ENCODE measurements at regions not wholly inside any gene's neighbourhood (a gene's known extent, or its start where the extent isn't known, plus 50 kb on each side); places are given as distances from the start of the nearest gene placed in this dataset.
"Not testable (repeated sequence)": the region's sequence is repeated elsewhere in the genome, so short reads cannot be mapped to it uniquely, and the experiment has no call there.

- no peak overlapping the region for H3K4me3 ChIP-seq (ENCODE audit: low read depth, low read length)
- DNase-seq (ENCODE audit: low read depth) = no peak
- TF ChIP-seq, protein P1, sequence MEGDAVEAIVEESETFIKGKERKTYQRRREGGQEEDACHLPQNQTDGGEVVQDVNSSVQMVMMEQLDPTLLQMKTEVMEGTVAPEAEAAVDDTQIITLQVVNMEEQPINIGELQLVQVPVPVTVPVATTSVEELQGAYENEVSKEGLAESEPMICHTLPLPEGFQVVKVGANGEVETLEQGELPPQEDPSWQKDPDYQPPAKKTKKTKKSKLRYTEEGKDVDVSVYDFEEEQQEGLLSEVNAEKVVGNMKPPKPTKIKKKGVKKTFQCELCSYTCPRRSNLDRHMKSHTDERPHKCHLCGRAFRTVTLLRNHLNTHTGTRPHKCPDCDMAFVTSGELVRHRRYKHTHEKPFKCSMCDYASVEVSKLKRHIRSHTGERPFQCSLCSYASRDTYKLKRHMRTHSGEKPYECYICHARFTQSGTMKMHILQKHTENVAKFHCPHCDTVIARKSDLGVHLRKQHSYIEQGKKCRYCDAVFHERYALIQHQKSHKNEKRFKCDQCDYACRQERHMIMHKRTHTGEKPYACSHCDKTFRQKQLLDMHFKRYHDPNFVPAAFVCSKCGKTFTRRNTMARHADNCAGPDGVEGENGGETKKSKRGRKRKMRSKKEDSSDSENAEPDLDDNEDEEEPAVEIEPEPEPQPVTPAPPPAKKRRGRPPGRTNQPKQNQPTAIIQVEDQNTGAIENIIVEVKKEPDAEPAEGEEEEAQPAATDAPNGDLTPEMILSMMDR (conservative IDR thresholded peaks at IDR 0.05; ENCODE audit: low read depth, low read length) = no peak
Observed at GRCh38 chr4:147104768-147105167, 159.1 kb upstream of the TTC29 start.

DNA sequence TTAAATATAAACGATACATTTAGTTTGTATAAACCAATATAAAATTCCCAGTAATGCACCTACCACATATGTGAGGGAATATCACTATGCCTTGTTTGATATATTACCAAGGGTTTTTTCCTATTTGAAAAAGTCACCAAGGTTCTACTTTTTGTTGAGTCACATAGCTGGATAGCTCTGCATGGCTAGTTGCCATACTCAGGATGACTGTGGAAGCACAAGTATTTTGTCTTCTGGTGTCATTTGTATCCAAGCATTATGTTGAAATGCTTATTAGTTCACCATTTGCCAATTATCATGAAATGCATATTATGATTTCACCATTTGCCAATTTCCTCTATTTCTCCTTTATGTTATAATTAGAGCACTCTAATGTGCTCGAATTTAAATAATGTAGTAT is 162.7 kb upstream of the TTC29 start:
- DNase-seq (ENCODE audit: low read depth) = peak; percentile 41
- TF ChIP-seq, protein P1 (conservative IDR thresholded peaks at IDR 0.05; ENCODE audit: low read depth, low read length) = no peak
- no peak overlapping the region for H3K4me3 ChIP-seq (ENCODE audit: low read depth, low read length)

- H3K4me3 ChIP-seq (ENCODE audit: low read depth, low read length) = no peak overlapping the region
- TF ChIP-seq, protein P1 (conservative IDR thresholded peaks at IDR 0.05; ENCODE audit: low read depth, low read length) = no peak
- DNase-seq (ENCODE audit: low read depth) = no peak
Observed at GRCh38 chr4:147109800-147110199, 164.1 kb upstream of the TTC29 start.

GRCh38 chr4:147110473-147111367 is 165.1 kb upstream of the TTC29 start:
- no peak overlapping the region for H3K4me3 ChIP-seq (ENCODE audit: low read depth, low read length)
- TF ChIP-seq, protein P1 (conservative IDR thresholded peaks at IDR 0.05; ENCODE audit: low read depth, low read length) = peak; percentile 43
- DNase-seq (ENCODE audit: low read depth) = peak; percentile 77

- DNase-seq (ENCODE audit: low read depth); H3K4me3 ChIP-seq (ENCODE audit: low read depth, low read length): not testable (repeated sequence)
Observed at GRCh38 chr4:147112196-147112595, 166.5 kb upstream of the TTC29 start.

GRCh38 chr4:147117431-147117830 is 171.8 kb upstream of the TTC29 start:
- TF ChIP-seq, protein P1 (conservative IDR thresholded peaks at IDR 0.05; ENCODE audit: low read depth, low read length) = no peak
- H3K4me3 ChIP-seq (ENCODE audit: low read depth, low read length) = no peak overlapping the region
- DNase-seq (ENCODE audit: low read depth) = peak; percentile 33

- TF ChIP-seq, protein P1 (conservative IDR thresholded peaks at IDR 0.05; ENCODE audit: low read depth, low read length) = no peak
- H3K4me3 ChIP-seq (ENCODE audit: low read depth, low read length) = no peak overlapping the region
- DNase-seq (ENCODE audit: low read depth) = peak; percentile 88
Observed at GRCh38 chr4:147118528-147118927, 172.9 kb upstream of the TTC29 start.
